SU-DHL-6 (cell line): ENCODE measurements at regions not wholly inside any gene's neighbourhood (a gene's known extent, or its start where the extent isn't known, plus 50 kb on each side); places are given as distances from the start of the nearest gene placed in this dataset.

Experiments
- EZH2phosphoT487 ChIP-seq: fragments of 200-600 bp; sonication (generic), shearing (Covaris generic); conservative IDR thresholded peaks from 2 replicates; pipeline ENCODE4 v1.6.1; 2018; ENCODE audit warnings: mild to moderate bottlenecking, antibody characterized with exemption, low read length, moderate library complexity, mixed read lengths
- TF ChIP-seq, protein P1 (sequence below): fragments of 200-600 bp; sonication (generic); IDR thresholded peaks from one replicate; pipeline ENCODE4 v1.5.1; 2017; ENCODE audit warnings: antibody characterized with exemption, mild to moderate bottlenecking, low read length, moderate library complexity; ENCODE audit not compliant: insufficient read depth, poor library complexity, severe bottlenecking

DNA sequence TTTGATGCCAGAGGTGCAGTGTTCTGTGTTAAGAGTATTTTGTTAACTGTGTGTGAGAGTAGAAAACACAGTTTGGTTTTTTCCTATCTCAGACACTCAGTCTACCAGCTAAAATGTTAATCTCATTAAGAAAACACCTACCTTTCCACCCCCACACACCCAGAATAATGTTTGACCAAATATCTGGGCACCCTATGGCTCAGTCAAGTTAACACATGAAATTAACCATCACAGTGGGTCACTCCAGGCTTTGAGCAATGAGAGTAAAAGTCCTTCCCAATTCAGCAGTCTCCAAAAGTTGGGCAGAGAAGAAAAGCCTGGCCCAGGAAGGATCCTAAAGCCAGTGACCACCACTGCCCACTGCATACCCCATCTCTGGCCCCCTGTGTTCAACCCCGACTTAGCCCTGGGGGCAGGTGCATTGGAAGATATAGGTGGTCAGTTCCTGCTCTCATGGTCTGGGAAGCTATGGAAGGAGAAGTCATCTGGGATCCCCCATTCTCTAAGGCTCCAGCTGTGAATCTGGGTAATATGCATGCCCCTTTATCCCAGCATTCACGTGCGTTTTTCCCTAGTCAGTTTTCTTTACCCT is 50.2 kb upstream of the CSF3R start:
- TF ChIP-seq, protein P1, sequence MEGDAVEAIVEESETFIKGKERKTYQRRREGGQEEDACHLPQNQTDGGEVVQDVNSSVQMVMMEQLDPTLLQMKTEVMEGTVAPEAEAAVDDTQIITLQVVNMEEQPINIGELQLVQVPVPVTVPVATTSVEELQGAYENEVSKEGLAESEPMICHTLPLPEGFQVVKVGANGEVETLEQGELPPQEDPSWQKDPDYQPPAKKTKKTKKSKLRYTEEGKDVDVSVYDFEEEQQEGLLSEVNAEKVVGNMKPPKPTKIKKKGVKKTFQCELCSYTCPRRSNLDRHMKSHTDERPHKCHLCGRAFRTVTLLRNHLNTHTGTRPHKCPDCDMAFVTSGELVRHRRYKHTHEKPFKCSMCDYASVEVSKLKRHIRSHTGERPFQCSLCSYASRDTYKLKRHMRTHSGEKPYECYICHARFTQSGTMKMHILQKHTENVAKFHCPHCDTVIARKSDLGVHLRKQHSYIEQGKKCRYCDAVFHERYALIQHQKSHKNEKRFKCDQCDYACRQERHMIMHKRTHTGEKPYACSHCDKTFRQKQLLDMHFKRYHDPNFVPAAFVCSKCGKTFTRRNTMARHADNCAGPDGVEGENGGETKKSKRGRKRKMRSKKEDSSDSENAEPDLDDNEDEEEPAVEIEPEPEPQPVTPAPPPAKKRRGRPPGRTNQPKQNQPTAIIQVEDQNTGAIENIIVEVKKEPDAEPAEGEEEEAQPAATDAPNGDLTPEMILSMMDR, result no peak
- no peak for TF ChIP-seq EZH2phosphoT487
